ENCODE measurements at regions not wholly inside any gene's neighbourhood (a gene's known extent, or its start where the extent isn't known, plus 50 kb on each side); places are given as distances from the start of the nearest gene placed in this dataset.

GRCh38 chr12:32043928-32044549 lies 62.6 kb upstream of the BICD1 start:
- DNase-seq (ENCODE audit: low read depth) = no peak
- TF ChIP-seq, protein P1, sequence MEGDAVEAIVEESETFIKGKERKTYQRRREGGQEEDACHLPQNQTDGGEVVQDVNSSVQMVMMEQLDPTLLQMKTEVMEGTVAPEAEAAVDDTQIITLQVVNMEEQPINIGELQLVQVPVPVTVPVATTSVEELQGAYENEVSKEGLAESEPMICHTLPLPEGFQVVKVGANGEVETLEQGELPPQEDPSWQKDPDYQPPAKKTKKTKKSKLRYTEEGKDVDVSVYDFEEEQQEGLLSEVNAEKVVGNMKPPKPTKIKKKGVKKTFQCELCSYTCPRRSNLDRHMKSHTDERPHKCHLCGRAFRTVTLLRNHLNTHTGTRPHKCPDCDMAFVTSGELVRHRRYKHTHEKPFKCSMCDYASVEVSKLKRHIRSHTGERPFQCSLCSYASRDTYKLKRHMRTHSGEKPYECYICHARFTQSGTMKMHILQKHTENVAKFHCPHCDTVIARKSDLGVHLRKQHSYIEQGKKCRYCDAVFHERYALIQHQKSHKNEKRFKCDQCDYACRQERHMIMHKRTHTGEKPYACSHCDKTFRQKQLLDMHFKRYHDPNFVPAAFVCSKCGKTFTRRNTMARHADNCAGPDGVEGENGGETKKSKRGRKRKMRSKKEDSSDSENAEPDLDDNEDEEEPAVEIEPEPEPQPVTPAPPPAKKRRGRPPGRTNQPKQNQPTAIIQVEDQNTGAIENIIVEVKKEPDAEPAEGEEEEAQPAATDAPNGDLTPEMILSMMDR (IDR thresholded peaks at IDR 0.05; ENCODE audit: control insufficient read depth, extremely low read depth, insufficient read depth) = no peak
- H3K4me3 ChIP-seq (ENCODE audit: low read depth, low read length) = no peak overlapping the region

DNA sequence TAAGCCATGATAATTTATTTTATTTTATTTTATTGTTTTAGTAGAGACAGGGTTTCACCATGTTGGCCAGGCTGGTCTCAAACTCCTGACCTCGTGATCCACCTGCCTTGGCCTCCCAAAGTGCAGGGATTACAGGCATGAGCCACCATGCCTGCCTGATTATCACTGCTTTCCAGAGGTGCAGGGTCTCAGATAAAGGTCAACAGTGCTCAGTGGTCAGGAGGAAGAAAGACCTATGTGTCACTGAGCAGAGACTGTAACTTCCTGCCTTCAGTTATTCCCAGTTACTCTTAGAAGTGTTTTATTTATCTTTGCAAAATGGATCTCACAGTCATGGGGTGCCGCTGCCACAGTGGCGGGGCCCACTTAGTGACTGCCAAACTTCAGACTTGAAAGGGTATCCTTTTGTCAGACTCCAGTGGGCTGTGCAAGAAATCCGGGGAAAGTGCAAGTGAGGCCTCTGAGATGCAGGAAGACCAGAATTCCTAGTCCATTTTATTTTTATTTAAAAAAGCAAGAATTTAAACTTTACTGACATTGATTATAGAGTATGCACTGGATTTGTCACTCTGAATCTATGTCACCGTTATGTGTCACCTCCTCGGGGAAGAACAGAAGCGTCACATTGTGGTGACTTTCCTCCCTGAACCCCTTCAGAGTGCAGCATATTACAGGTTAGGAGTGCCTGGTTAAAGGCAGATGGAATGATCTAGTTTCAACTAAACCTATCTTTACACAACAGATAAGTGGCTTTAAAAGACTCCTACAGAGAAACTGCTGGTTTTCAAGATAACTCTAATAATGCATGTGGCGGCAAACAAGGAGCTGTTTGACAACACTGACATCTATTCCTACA lies 59.1 kb upstream of the BICD1 start:
- DNase-seq (ENCODE audit: low read depth) = no peak
- no peak overlapping the region for H3K4me3 ChIP-seq (ENCODE audit: low read depth, low read length)
- TF ChIP-seq, protein P1 (IDR thresholded peaks at IDR 0.05; ENCODE audit: control insufficient read depth, extremely low read depth, insufficient read depth) = no peak

GRCh38 chr12:32048791-32049190 lies 57.9 kb upstream of the BICD1 start:
- no peak for DNase-seq (ENCODE audit: low read depth)
- TF ChIP-seq, protein P1 (IDR thresholded peaks at IDR 0.05; ENCODE audit: control insufficient read depth, extremely low read depth, insufficient read depth) = no peak
- no peak overlapping the region for H3K4me3 ChIP-seq (ENCODE audit: low read depth, low read length)

DNA sequence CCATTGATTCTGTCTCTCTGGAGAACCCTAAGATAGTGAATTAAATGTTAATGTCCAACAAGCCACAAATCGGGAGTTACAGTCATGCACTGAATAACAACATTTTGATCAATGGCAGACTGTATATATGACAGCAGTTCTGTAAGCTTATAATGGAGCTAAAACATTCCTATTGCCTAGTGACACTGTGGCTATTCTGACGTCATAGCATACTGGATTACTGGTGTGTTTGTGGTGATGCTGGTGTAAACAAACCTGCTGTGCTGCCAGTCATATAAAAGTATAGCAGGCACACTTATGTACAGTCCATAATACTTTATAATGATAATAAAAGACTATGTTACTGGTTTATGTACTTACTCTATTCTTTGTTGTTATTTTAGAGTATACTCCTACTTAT lies 56.7 kb upstream of the BICD1 start:
- H3K4me3 ChIP-seq (ENCODE audit: low read depth, low read length) = no peak overlapping the region
- TF ChIP-seq, protein P1 (IDR thresholded peaks at IDR 0.05; ENCODE audit: control insufficient read depth, extremely low read depth, insufficient read depth) = no peak
- DNase-seq (ENCODE audit: low read depth) = peak; percentile 75

- no peak for DNase-seq (ENCODE audit: low read depth)
- TF ChIP-seq, protein P1 (IDR thresholded peaks at IDR 0.05; ENCODE audit: control insufficient read depth, extremely low read depth, insufficient read depth) = no peak
- no peak overlapping the region for H3K4me3 ChIP-seq (ENCODE audit: low read depth, low read length)
Observed at GRCh38 chr12:32051511-32052211, 55.0 kb upstream of the BICD1 start.

- DNase-seq (ENCODE audit: low read depth) = no peak
- no peak overlapping the region for H3K4me3 ChIP-seq (ENCODE audit: low read depth, low read length)
- TF ChIP-seq, protein P1 (IDR thresholded peaks at IDR 0.05; ENCODE audit: control insufficient read depth, extremely low read depth, insufficient read depth) = no peak
Observed at GRCh38 chr12:32052212-32052713, 54.4 kb upstream of the BICD1 start.

Measured in LNCaP clone FGC (cell line).